G401.6 (cell line): ENCODE measurements at regions not wholly inside any gene's neighbourhood (a gene's known extent, or its start where the extent isn't known, plus 50 kb on each side); places are given as distances from the start of the nearest gene placed in this dataset.

Experiments
- FAIRE-seq: peaks from 2 replicates; lab custom pipeline; 2012; peaks lifted over from hg19 to GRCh38; lab: Jason Lieb, UNC

DNA sequence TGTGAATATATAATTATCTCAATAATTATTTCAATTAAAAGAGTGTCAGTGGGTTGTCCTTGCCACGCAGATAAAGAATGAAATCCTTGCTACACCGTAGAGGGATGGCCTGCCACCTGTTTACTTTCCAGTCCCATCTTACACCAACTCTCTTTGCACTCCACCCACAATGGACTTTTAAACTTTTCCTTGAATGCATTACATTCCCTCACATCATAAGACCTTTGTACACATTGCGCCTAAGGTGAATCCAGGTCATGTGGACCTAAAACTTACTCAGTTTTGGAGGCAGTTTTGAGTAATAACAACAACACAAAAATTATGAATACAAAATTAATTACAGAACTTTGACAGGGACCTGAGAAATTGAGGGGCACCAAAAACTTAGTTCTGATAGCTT is 78.7 kb upstream of the PDE5A start:
- FAIRE-seq: no peak

DNA sequence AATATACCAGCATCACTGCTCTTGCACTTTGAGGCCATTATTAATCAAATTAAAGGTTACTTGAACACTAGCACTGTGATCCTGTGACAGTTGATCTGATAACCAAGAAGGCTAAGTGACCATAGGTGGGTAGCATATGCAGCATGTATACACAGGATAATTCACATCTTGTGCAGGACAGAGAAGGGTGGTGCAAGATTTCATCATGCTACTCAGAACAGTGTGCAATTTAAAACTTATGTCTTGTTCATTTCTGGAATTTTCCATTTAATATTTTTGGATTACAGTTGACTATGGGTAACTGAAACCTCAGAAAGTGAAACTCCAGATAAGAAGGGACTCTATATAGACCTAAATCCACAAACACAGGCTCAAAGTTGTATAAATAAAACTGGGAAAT is 78.2 kb upstream of the PDE5A start:
- FAIRE-seq: no peak

GRCh38 chr4:119697887-119698393 is 69.3 kb upstream of the PDE5A start:
- no peak for FAIRE-seq

DNA sequence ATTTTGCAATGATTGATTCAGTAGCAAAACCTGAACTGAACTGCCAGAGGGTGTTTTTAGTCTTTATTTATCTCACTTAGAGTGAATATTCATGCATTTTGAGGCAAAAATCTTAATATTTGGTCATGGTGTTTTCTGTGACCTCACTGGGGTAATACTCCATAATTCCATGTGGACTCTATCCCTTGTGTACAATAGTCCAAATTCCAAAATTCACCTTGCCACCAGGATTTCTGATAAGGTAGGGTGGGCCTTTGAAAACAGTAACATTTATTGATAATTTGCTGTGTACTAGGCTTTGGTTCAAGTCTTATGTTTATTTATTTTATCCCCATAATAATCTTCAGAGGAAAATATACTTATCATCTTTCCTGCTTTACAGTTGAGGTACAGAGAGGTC is 68.4 kb upstream of the PDE5A start:
- no peak for FAIRE-seq

GRCh38 chr4:119695216-119695615 is 66.6 kb upstream of the PDE5A start:
- FAIRE-seq: no peak

- FAIRE-seq: no peak
These were observed 64.5 kb upstream of the PDE5A start for GRCh38 chr4:119693126-119693525.

DNA sequence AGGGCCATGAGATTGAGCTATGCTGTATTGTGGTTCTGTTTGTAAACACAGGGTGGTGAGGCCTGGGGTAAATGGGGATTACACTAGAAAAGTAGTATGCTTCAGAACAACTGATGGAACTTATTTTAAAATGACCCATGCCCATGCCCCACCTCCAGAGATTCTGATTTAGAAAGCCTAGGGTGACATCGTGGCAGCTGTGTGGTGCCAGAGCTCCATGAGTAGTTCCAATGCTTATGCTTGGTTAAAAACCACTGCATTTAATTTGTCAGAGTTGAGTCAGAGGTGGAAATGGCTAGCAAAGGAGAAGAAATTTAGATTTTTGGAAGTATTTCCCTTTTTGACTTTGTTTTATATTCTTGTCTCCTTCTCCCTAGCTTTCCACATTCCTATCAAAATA is 63.4 kb upstream of the PDE5A start:
- FAIRE-seq: no peak

DNA sequence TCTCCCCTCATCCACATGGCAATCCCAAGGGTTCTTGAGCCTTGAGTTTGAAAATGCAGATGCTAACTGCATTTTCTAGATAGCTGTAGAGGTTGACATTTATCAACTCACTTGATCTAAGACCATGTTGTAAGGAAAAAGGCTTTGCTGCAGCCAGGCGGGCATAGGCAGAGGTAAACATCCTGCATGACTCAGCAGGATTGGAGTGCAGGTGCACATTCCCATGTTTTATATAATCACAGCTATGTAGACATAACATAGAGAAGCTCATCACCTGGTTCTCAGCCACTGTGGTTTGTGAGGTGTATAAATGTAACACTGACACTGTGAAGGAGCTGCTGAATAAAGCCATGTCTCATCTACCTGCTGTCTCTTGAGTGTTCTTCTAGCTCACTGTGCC is 62.3 kb upstream of the PDE5A start:
- no peak for FAIRE-seq

- no peak for FAIRE-seq
These were observed 59.8 kb upstream of the PDE5A start for GRCh38 chr4:119688446-119688845.

DNA sequence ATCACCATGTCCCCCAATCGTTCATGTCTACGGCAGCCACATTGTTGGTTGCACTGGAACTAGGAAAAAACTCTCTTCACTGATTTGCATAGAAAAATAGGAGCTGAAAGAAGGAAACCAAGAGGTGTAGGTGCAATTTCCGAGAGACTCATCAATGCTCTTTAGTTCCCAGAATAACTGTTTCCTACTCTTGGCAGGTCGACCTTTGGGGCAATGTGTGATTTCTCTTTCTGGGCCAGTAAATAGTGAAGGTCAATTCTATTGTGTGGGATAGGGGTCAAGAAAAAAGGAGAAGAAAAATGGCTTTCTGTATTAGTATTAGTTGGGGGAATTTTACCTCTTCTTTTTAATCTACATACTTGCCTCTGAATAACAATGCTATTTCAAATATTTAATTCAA is 55.9 kb upstream of the PDE5A start:
- FAIRE-seq: no peak

GRCh38 chr4:119683518-119683917 is 54.9 kb upstream of the PDE5A start:
- FAIRE-seq: no peak

- FAIRE-seq: no peak
These were observed 53.5 kb upstream of the PDE5A start for GRCh38 chr4:119682099-119682498.

DNA sequence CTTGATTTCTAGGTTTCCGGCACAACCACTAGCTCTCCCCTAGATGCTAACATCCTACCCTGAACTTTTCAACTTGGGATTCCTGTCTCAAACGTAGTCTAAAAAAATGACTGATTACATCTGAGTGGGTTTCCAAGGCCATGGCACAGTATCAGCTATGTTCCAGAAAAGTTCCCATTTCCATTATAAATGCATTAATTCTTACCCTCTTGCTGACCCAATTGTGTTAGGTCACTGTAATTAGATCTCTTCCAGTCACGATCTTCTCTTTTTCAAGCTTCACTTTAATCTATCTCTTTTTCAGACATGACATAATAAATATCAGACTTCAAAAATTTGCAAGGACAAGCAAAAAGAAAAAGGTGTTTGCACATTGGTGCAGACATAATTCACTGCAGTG is 50.6 kb upstream of the PDE5A start:
- no peak for FAIRE-seq

- FAIRE-seq: no peak
These were observed 50.2 kb upstream of the PDE5A start for GRCh38 chr4:119678761-119679160.
